SK-N-SH (cell line): ENCODE measurements at regions not wholly inside any gene's neighbourhood (a gene's known extent, or its start where the extent isn't known, plus 50 kb on each side); places are given as distances from the start of the nearest gene placed in this dataset.

Source experiments
- CTCF ChIA-PET: fragments of 300-600, 350-600 bp; formaldehyde crosslinking; extraction: SDS; loops from one replicate; lab custom pipeline; 2021; lab: Yijun Ruan, JAX
- POLR2A ChIA-PET: fragments of 350-600 bp; sonication (Branson Sonifier 250); formaldehyde crosslinking; extraction: SDS; loops from one replicate; lab custom pipeline; 2020; ENCODE audit warnings: antibody characterized with exemption, inconsistent platforms; lab: Yijun Ruan, JAX
- DNase-seq: peaks from one replicate; pipeline ENCODE4 v3.0.0; 2012
- H2AFZ ChIP-seq: fragments of 200-600 bp; sonication (generic); 2 replicates; pipeline ENCODE4 v1.8.1; 2016; ENCODE audit warnings: antibody characterized with exemption, mild to moderate bottlenecking, low read depth
- H3F3A ChIP-seq: fragments of 200-600 bp; sonication (generic); replicated peaks from 2 replicates; pipeline ENCODE3; 2016; ENCODE audit warnings: antibody characterized with exemption, mild to moderate bottlenecking; ENCODE audit not compliant: insufficient read depth
- H3K27ac ChIP-seq, 2 experiments: fragments of 200-500 bp in 1 of 2; fragments of 200-600 bp in 1 of 2; sonication (Bioruptor generic) in 1 of 2; sonication (generic), shearing (Covaris generic) in 1 of 2; 2 replicates each; pipeline versions ENCODE4 v1.5.1 to v1.6.1; 2014 to 2016; ENCODE audit warnings: low read depth in 2 of 2, inconsistent platforms in 1 of 2, low read length in 1 of 2, mild to moderate bottlenecking in 1 of 2, mixed read lengths in 1 of 2
- H3K27me3 ChIP-seq: fragments of 200-600 bp; sonication (generic), shearing (Covaris generic); 2 replicates; pipeline ENCODE4 v1.6.1; 2016; ENCODE audit warnings: mixed run types; ENCODE audit not compliant: insufficient read depth
- H3K36me3 ChIP-seq, 2 experiments: fragments of 200-500 bp in 1 of 2; fragments of 200-600 bp in 1 of 2; sonication (Bioruptor generic) in 1 of 2; sonication (generic) in 1 of 2; replicated peaks in 1 of 2; 2 replicates each; pipeline versions ENCODE3 to v1.5.1; 2014 to 2016; ENCODE audit warnings: low read length in 1 of 2, mild to moderate bottlenecking in 1 of 2; ENCODE audit not compliant: insufficient read depth in 2 of 2, control insufficient read depth in 1 of 2
- H3K4me1 ChIP-seq, 2 experiments: fragments of 200-500 bp in 1 of 2; fragments of 200-600 bp in 1 of 2; sonication (Bioruptor generic) in 1 of 2; sonication (generic), shearing (Covaris generic) in 1 of 2; 2 replicates each; pipeline versions ENCODE4 v1.5.1 to v1.6.1; 2014 to 2016; ENCODE audit warnings: low read depth in 1 of 2, low read length in 1 of 2, mixed run types in 1 of 2; ENCODE audit not compliant: insufficient read depth in 2 of 2, control insufficient read depth in 1 of 2
- H3K4me2 ChIP-seq: fragments of 200-600 bp; sonication (generic), shearing (Covaris generic); 2 replicates; pipeline ENCODE4 v1.6.1; 2017; ENCODE audit warnings: mixed run types
- H3K4me3 ChIP-seq, 2 experiments: fragments of 200-500 bp in 1 of 2; fragments of 200-600 bp in 1 of 2; sonication (Bioruptor generic) in 1 of 2; sonication (generic), shearing (Covaris generic) in 1 of 2; 2 replicates each; pipeline versions ENCODE4 v1.5.1 to v1.8.1; 2014 to 2016; ENCODE audit warnings: low read depth in 2 of 2, inconsistent platforms in 1 of 2, low read length in 1 of 2, mild to moderate bottlenecking in 1 of 2, mixed read lengths in 1 of 2, moderate library complexity in 1 of 2
- H3K79me2 ChIP-seq: fragments of 200-600 bp; sonication (generic); 2 replicates; pipeline ENCODE4 v1.8.1; 2017; ENCODE audit warnings: mild to moderate bottlenecking; ENCODE audit not compliant: insufficient read depth
- H3K9ac ChIP-seq: fragments of 200-600 bp; sonication (generic); 2 replicates; pipeline ENCODE4 v1.6.1; 2017; ENCODE audit warnings: mixed run types
- H3K9me2 ChIP-seq: fragments of 200-600 bp; sonication (generic); 2 replicates; pipeline ENCODE4 v1.6.1; 2017; ENCODE audit warnings: mixed run types
- H3K9me3 ChIP-seq: fragments of 200-600 bp; sonication (generic); 2 replicates; pipeline ENCODE4 v1.6.1; 2017; ENCODE audit warnings: mixed run types, mild to moderate bottlenecking, moderate library complexity
- H4K20me1 ChIP-seq: fragments of 200-600 bp; sonication (generic); 2 replicates; pipeline ENCODE4 v1.6.1; 2017; ENCODE audit warnings: mild to moderate bottlenecking, mixed run types; ENCODE audit not compliant: insufficient read depth
- CHD2 ChIP-seq: fragments of 150-350 bp; IDR thresholded peaks from 2 replicates; pipeline ENCODE4 v1.6.1; 2018; ENCODE audit warnings: low read length; ENCODE audit not compliant: partially characterized antibody
- CTCF ChIP-seq: fragments of 200-600 bp; sonication (generic); IDR thresholded peaks from 2 replicates; pipeline ENCODE4 v1.6.1; 2017; ENCODE audit warnings: antibody characterized with exemption, mild to moderate bottlenecking, moderate library complexity
- ELF1 ChIP-seq: IDR thresholded peaks from 2 replicates; pipeline ENCODE4 v1.4.0; 2012
- EZH2phosphoT487 ChIP-seq: fragments of 200-600 bp; sonication (generic); IDR thresholded peaks from 2 replicates; pipeline ENCODE4 v1.6.1; 2017; ENCODE audit warnings: low read depth, mixed run types, mild to moderate bottlenecking, antibody characterized with exemption, moderate library complexity, borderline replicate concordance
- FOSL2 ChIP-seq: IDR thresholded peaks from 2 replicates; pipeline ENCODE4 v1.4.0; 2012; ENCODE audit warnings: low read depth, mild to moderate bottlenecking, moderate library complexity, borderline replicate concordance
- FOXJ3 ChIP-seq: sonication (generic); formaldehyde crosslinking; IDR thresholded peaks from 2 replicates; pipeline ENCODE4 v1.5.1; 2020; ENCODE audit warnings: mild to moderate bottlenecking, missing genetic modification reagents
- FOXM1 ChIP-seq: IDR thresholded peaks from 2 replicates; pipeline ENCODE4 v1.4.0; 2012; ENCODE audit warnings: low read depth, mild to moderate bottlenecking
- GATA2 ChIP-seq: sonication (generic); formaldehyde crosslinking; IDR thresholded peaks from 2 replicates; pipeline ENCODE4 v1.5.0; 2020; ENCODE audit warnings: mild to moderate bottlenecking, missing genetic modification reagents
- JUND ChIP-seq: IDR thresholded peaks from 2 replicates; pipeline ENCODE4 v1.4.0; 2012
- MAX ChIP-seq: IDR thresholded peaks from 2 replicates; pipeline ENCODE4 v1.4.0; 2012; ENCODE audit warnings: low read depth
- NFIC ChIP-seq: IDR thresholded peaks from 2 replicates; pipeline ENCODE4 v1.4.0; 2012; ENCODE audit warnings: borderline replicate concordance
- NRF1 ChIP-seq: IDR thresholded peaks from 2 replicates; pipeline ENCODE4 v1.6.1; 2012; ENCODE audit warnings: low read depth, mild to moderate bottlenecking, low read length
- REST ChIP-seq: IDR thresholded peaks from 2 replicates; pipeline ENCODE4 v1.6.1; 2012; ENCODE audit warnings: mild to moderate bottlenecking, low read depth, low read length, moderate library complexity
- SIN3A ChIP-seq: IDR thresholded peaks from 2 replicates; pipeline ENCODE4 v1.6.1; 2012; ENCODE audit warnings: low read depth, mild to moderate bottlenecking, low read length, moderate library complexity, borderline replicate concordance
- TAF1 ChIP-seq: IDR thresholded peaks from 2 replicates; pipeline ENCODE4 v1.6.1; 2012; ENCODE audit warnings: low read depth, mild to moderate bottlenecking, low read length, moderate library complexity, borderline replicate concordance
- TCF12 ChIP-seq: IDR thresholded peaks from 2 replicates; pipeline ENCODE4 v1.4.0; 2012
- USF2 ChIP-seq: fragments of 150-350 bp; IDR thresholded peaks from 2 replicates; pipeline ENCODE4 v1.6.1; 2017; ENCODE audit warnings: antibody characterized with exemption, low read length, low read depth, borderline replicate concordance
- YY1 ChIP-seq: IDR thresholded peaks from 2 replicates; pipeline ENCODE4 v1.4.0; 2012; ENCODE audit warnings: low read depth, mild to moderate bottlenecking
- ZBTB33 ChIP-seq: IDR thresholded peaks from 2 replicates; pipeline ENCODE4 v1.4.0; 2012; ENCODE audit warnings: low read depth, borderline replicate concordance
- WGBS: methylation state at CpG from one replicate; pipeline ENCODE4 v1.1.6; 2017; ENCODE audit warnings: low lambda C conversion rate; 5-methylcytosine and 5-hydroxymethylcytosine counted together

- POLR2A ChIA-PET: no interaction called here
- Histone ChIP-seq H3K27ac (no peak overlapping the region), H3F3A (no peaks in the 10 kb centered on the region), H3K27me3 (no peaks in the 10 kb centered on the region), H3K36me3 (no peaks in the 10 kb centered on the region), H3K9ac (no peak overlapping the region), H3K4me1 (no peaks in the 10 kb centered on the region), H3K4me3 (no peak overlapping the region), H3K9me3 (no peaks in the 10 kb centered on the region), H3K79me2 (no peaks in the 10 kb centered on the region), H2AFZ (no peak overlapping the region), H3K9me2 (no peaks in the 10 kb centered on the region), H3K4me2 (no peak overlapping the region), H4K20me1 (no peaks in the 10 kb centered on the region)
- 61% methylated on average over 6 of the region's 6 CpGs for WGBS
- TF ChIP-seq YY1 (no peak), FOSL2 (no peak), USF2 (no peak), FOXJ3 (CRISPR knock-in tag) (no peak), SIN3A (no peak), TCF12 (no peak), NRF1 (no peak), ELF1 (no peak), CTCF (no peak), NFIC (no peak), MAX (no peak), REST (no peak), TAF1 (no peak), CHD2 (no peak), ZBTB33 (no peak), FOXM1 (no peak), EZH2phosphoT487 (no peak), GATA2 (CRISPR knock-in tag) (no peak), JUND (no peak)
- no peak for DNase-seq
- CTCF ChIA-PET: no interaction called here
These were observed 457.7 kb upstream of the THRB start for GRCh38 chr3:24952388-24952787.
